Adipocyte (in vitro differentiated cells): ENCODE measurements at regions not wholly inside any gene's neighbourhood (a gene's known extent, or its start where the extent isn't known, plus 50 kb on each side); places are given as distances from the start of the nearest gene placed in this dataset.
A peak's percentile ranks its signal among the peaks of the same experiment; 100 is the strongest.

Experiments
- DNase-seq: peaks from one replicate; pipeline ENCODE4 v3.0.0-alpha.2; 2015; ENCODE audit warnings: low read depth
- H3K27me3 ChIP-seq: replicated peaks from 2 replicates; pipeline ENCODE4 v1.7.0; 2013; ENCODE audit warnings: mild to moderate bottlenecking, low read length, moderate library complexity; ENCODE audit not compliant: control insufficient read depth, insufficient read depth
- H3K36me3 ChIP-seq: 2 replicates; pipeline ENCODE4 v1.7.0; 2013; ENCODE audit warnings: low read length, mild to moderate bottlenecking, moderate library complexity; ENCODE audit not compliant: control insufficient read depth, insufficient read depth, severe bottlenecking
- H3K4me1 ChIP-seq: 2 replicates; pipeline ENCODE4 v1.7.0; 2013; ENCODE audit warnings: mild to moderate bottlenecking, low read length, moderate library complexity; ENCODE audit not compliant: control insufficient read depth, insufficient read depth
- H3K4me3 ChIP-seq: 2 replicates; pipeline ENCODE4 v1.7.0; 2013; ENCODE audit warnings: mild to moderate bottlenecking, low read length, moderate library complexity
- H3K9ac ChIP-seq: 2 replicates; pipeline ENCODE4 v1.7.0; 2013; ENCODE audit warnings: mild to moderate bottlenecking, low read length, moderate library complexity
- H3K9me3 ChIP-seq: 2 replicates; pipeline ENCODE4 v1.7.0; 2013; ENCODE audit warnings: mild to moderate bottlenecking, low read length, moderate library complexity; ENCODE audit not compliant: control insufficient read depth

DNA sequence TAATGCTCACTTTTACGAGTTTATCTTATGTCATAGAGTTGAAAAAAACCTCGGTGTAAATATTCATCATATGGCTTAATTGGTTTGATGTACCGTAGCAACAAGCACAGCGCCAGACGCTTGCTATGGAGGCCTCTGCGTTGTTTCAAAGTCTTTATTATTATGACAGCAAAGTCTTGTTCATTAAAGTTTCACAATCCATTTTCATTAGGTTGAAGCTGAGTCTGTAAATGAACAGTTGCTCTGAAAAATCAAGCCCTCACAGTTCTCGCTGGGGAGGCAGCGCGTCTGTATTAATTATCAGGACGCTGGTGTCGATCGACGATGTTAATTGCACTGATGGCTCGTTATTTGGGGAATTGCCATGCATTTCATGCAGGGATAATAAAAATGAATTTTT is 185.6 kb downstream of the INSC start:
- H3K9me3 ChIP-seq, result peaks cover 7% of the 10 kb centered on the region
- no peaks in the 10 kb centered on the region for H3K4me1 ChIP-seq
- H3K9ac ChIP-seq, result no peak overlapping the region
- no peaks in the 10 kb centered on the region for H3K36me3 ChIP-seq
- no peak overlapping the region for H3K4me3 ChIP-seq
- DNase-seq, result no peak
- H3K27me3 ChIP-seq, result no peaks in the 10 kb centered on the region

GRCh38 chr11:15307619-15308024 is 192.9 kb downstream of the INSC start:
- Histone ChIP-seq H3K9me3 (peaks cover 7% of the 10 kb centered on the region), H3K9ac (no peak overlapping the region), H3K4me1 (no peaks in the 10 kb centered on the region), H3K27me3 (no peaks in the 10 kb centered on the region), H3K36me3 (no peaks in the 10 kb centered on the region), H3K4me3 (no peak overlapping the region)
- DNase-seq, result no peak

GRCh38 chr11:15308840-15309239 is 194.1 kb downstream of the INSC start:
- peaks cover 7% of the 10 kb centered on the region for H3K9me3 ChIP-seq

GRCh38 chr11:15309296-15309695 is 194.6 kb downstream of the INSC start:
- DNase-seq, result peak; percentile 29
- Histone ChIP-seq H3K36me3 (no peaks in the 10 kb centered on the region), H3K9me3 (peaks cover 3% of the 10 kb centered on the region), H3K4me1 (no peaks in the 10 kb centered on the region), H3K9ac (no peak overlapping the region), H3K4me3 (no peak overlapping the region), H3K27me3 (no peaks in the 10 kb centered on the region)

More at GRCh38 chr11:15308840-15309239, 194.1 kb downstream of the INSC start:
- no peak for DNase-seq
- Histone ChIP-seq H3K9ac (no peak overlapping the region), H3K27me3 (no peaks in the 10 kb centered on the region), H3K4me3 (no peak overlapping the region), H3K4me1 (no peaks in the 10 kb centered on the region), H3K36me3 (no peaks in the 10 kb centered on the region)

DNA sequence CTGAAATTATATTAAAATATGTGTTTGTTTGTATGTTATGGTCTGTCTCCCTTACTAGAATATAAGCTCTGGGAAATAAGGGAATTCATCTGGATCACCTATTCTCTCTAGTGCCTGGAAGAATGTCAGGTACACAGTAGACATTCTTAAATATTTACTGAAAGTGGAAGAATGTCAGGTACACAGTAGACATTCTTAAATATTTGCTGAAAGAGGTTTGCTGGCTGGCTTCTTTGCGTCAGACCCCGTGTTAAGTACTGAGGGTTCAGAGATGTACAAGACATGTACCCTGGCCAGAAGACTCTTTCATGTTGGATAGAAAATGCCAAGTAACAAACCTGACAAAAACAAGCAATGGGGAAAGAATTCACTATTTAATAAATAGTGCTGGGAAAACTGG is 199.1 kb downstream of the INSC start:
- Histone ChIP-seq H3K36me3 (no peaks in the 10 kb centered on the region), H3K4me3 (no peak overlapping the region), H3K27me3 (no peaks in the 10 kb centered on the region), H3K9me3 (no peaks in the 10 kb centered on the region), H3K9ac (no peak overlapping the region), H3K4me1 (no peaks in the 10 kb centered on the region)
- no peak for DNase-seq

DNA sequence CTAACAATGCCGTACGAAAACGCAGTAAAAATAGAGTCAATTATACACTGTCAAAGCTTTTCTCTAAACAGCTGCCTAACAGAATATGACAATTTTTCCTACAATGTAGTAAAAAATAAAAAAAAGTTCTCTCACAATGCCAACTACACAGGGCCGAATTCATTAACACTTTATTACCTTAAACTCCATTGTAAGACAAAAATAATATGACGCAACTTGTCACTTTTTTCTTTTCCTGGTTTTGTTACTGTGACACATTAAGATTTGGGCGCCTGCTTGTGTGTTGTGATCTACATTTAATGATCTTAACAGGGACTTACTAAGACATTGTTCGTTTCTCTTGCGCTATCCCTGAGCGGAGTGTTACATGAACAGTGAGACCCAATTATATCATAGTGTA is 204.1 kb downstream of the INSC start:
- H3K9ac ChIP-seq, result no peak overlapping the region
- H3K4me3 ChIP-seq, result no peak overlapping the region
- peaks cover 11% of the 10 kb centered on the region for H3K27me3 ChIP-seq
- no peaks in the 10 kb centered on the region for H3K9me3 ChIP-seq
- no peaks in the 10 kb centered on the region for H3K4me1 ChIP-seq
- no peak for DNase-seq
- no peaks in the 10 kb centered on the region for H3K36me3 ChIP-seq

GRCh38 chr11:15326520-15326919 is 211.8 kb downstream of the INSC start:
- H3K9ac ChIP-seq, result no peak overlapping the region
- no peaks in the 10 kb centered on the region for H3K36me3 ChIP-seq
- no peaks in the 10 kb centered on the region for H3K4me1 ChIP-seq
- no peak for DNase-seq
- H3K9me3 ChIP-seq, result no peaks in the 10 kb centered on the region
- no peak overlapping the region for H3K4me3 ChIP-seq
- peaks cover 25% of the 10 kb centered on the region for H3K27me3 ChIP-seq

DNA sequence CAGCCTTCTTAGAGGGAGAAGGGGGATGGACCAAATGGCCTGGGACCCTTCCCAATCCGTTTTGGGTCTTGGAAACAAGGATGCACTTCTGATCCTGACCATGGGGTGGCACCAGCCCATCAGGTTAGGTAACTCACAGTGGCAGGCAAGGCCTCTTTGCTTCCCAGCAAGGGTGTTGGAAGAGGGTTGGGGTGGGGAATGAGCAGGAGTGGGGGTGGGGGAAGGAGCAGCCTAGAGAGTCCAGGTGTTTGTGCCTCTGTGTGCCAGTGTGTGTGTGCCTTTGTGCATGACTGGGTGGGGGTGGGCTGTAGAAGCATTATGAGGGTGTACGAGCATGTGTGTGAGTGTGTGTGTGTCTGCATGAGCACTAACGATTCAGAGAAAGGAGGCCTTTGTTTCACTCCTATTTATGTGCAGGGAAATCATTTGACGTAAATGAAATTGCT is 213.1 kb downstream of the INSC start:
- Histone ChIP-seq H3K9me3 (no peaks in the 10 kb centered on the region), H3K27me3 (peaks cover 21% of the 10 kb centered on the region), H3K4me1 (no peaks in the 10 kb centered on the region), H3K36me3 (no peaks in the 10 kb centered on the region), H3K9ac (no peak overlapping the region), H3K4me3 (no peak overlapping the region)
- peak; percentile 62 for DNase-seq

DNA sequence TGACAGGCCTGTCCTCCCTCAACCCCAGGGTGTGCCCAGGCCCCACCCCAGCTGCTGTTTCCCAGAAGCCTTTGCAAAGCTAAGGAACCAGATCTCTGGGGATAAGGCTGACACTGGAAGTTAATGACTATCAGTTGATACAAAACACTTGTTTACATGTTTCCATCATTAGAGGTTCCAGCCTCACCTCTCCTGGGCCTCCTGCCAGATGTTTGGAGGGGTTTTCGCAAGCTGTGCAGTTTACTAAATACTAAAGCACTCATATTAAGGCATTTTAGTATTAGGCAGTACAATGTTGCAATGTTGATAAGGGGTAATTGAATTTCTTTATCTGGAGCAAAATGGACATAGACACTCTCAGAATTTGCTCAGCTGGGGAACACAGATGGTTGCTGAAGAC is 218.7 kb downstream of the INSC start:
- H3K4me1 ChIP-seq, result no peaks in the 10 kb centered on the region
- peaks cover 2% of the 10 kb centered on the region for H3K9me3 ChIP-seq
- no peaks in the 10 kb centered on the region for H3K36me3 ChIP-seq
- no peak overlapping the region for H3K9ac ChIP-seq
- peaks cover 5% of the 10 kb centered on the region for H3K27me3 ChIP-seq
- DNase-seq, result no peak
- H3K4me3 ChIP-seq, result no peak overlapping the region

GRCh38 chr11:15334766-15335165 is 220.0 kb downstream of the INSC start:
- Histone ChIP-seq H3K9me3 (peaks cover 12% of the 10 kb centered on the region), H3K4me1 (no peaks in the 10 kb centered on the region), H3K9ac (no peak overlapping the region), H3K4me3 (no peak overlapping the region), H3K36me3 (no peaks in the 10 kb centered on the region), H3K27me3 (peaks cover 2% of the 10 kb centered on the region)
- no peak for DNase-seq

DNA sequence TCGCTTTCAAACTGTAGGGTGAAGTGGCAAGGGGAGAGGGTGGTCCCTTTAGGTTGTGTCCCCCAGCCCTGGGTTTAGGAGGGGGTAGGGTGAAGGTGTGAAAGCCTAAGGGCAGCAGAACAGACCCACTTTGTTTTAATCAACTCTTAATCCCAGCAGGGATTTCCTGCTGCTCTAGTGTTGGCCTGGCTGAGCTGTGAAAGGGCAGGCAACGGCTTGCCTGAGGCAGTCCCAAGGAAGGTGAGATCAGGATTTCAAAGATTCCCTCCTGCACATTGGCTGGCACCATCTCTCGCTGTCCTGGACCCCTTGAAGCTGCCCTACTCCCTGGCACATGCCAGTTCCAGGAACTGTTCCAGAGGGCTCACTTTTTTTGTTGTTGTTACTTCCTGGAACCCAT is 221.3 kb downstream of the INSC start:
- Histone ChIP-seq H3K4me1 (no peaks in the 10 kb centered on the region), H3K36me3 (no peaks in the 10 kb centered on the region), H3K9me3 (peaks cover 15% of the 10 kb centered on the region), H3K9ac (no peak overlapping the region), H3K27me3 (no peaks in the 10 kb centered on the region), H3K4me3 (no peak overlapping the region)
- no peak for DNase-seq

- Histone ChIP-seq H3K4me3 (no peak overlapping the region), H3K27me3 (no peaks in the 10 kb centered on the region), H3K36me3 (no peaks in the 10 kb centered on the region), H3K9ac (no peak overlapping the region), H3K4me1 (no peaks in the 10 kb centered on the region), H3K9me3 (peaks cover 18% of the 10 kb centered on the region)
- no peak for DNase-seq
Measured at GRCh38 chr11:15339302-15339701, 224.6 kb downstream of the INSC start.
